IPS-20b (cell line): ENCODE measurements at regions not wholly inside any gene's neighbourhood (a gene's known extent, or its start where the extent isn't known, plus 50 kb on each side); places are given as distances from the start of the nearest gene placed in this dataset.

ENCODE experiments used
- H3K27ac ChIP-seq: one replicate; pipeline ENCODE4 v1.5.1; 2013; ENCODE audit warnings: low read length
- H3K27me3 ChIP-seq: 2 replicates; pipeline ENCODE4 v1.6.1; 2013; ENCODE audit warnings: mild to moderate bottlenecking, low read length, inconsistent platforms; ENCODE audit not compliant: insufficient read depth
- H3K36me3 ChIP-seq: 2 replicates; pipeline ENCODE4 v1.6.1; 2013; ENCODE audit warnings: low read depth, mild to moderate bottlenecking, inconsistent platforms, low read length, moderate library complexity; ENCODE audit not compliant: insufficient read depth
- H3K4me1 ChIP-seq: 2 replicates; pipeline ENCODE4 v1.6.1; 2013; ENCODE audit warnings: mild to moderate bottlenecking, control low read depth, inconsistent platforms, low read length, moderate library complexity; ENCODE audit not compliant: insufficient read depth
- H3K4me3 ChIP-seq: 2 replicates; pipeline ENCODE4 v1.5.1; 2013; ENCODE audit warnings: mild to moderate bottlenecking, low read length, inconsistent platforms
- H3K9ac ChIP-seq: 2 replicates; pipeline ENCODE4 v1.6.1; 2013; ENCODE audit warnings: low read depth, mild to moderate bottlenecking, inconsistent platforms, low read length, moderate library complexity
- H3K9me3 ChIP-seq: 2 replicates; pipeline ENCODE4 v1.6.1; 2013; ENCODE audit warnings: mild to moderate bottlenecking, low read depth, low read length, inconsistent platforms; ENCODE audit not compliant: insufficient read depth

- Histone ChIP-seq H3K4me1 (peaks cover 11% of the 10 kb centered on the region; the same call in 1 of the 2 replicates), H3K9me3 (no peaks in the 10 kb centered on the region), H3K36me3 (no peaks in the 10 kb centered on the region), H3K4me3 (no peak overlapping the region), H3K9ac (no peak overlapping the region), H3K27ac (no peak overlapping the region), H3K27me3 (peaks cover 14% of the 10 kb centered on the region)
These were observed 70.6 kb downstream of the ZIC5 start for GRCh38 chr13:99900960-99901359.

GRCh38 chr13:99898421-99898820 lies 73.1 kb downstream of the ZIC5 start:
- Histone ChIP-seq H3K27ac (no peak overlapping the region), H3K27me3 (peaks cover 38% of the 10 kb centered on the region), H3K36me3 (no peaks in the 10 kb centered on the region), H3K4me3 (no peak overlapping the region), H3K4me1 (no peaks in the 10 kb centered on the region; the same call in 1 of the 2 replicates), H3K9ac (no peak overlapping the region), H3K9me3 (no peaks in the 10 kb centered on the region)

- H3K4me1 ChIP-seq, result peaks cover 9% of the 10 kb centered on the region; the same call in 1 of the 2 replicates
- no peak overlapping the region for H3K9ac ChIP-seq
- H3K27ac ChIP-seq, result no peak overlapping the region
- no peaks in the 10 kb centered on the region for H3K9me3 ChIP-seq
- peaks cover 45% of the 10 kb centered on the region for H3K27me3 ChIP-seq
- no peak overlapping the region for H3K4me3 ChIP-seq
- no peaks in the 10 kb centered on the region for H3K36me3 ChIP-seq
These were observed 74.5 kb downstream of the ZIC5 start for GRCh38 chr13:99897076-99897440.

GRCh38 chr13:99896369-99897075 lies 75.0 kb downstream of the ZIC5 start:
- H3K9me3 ChIP-seq, result no peaks in the 10 kb centered on the region
- H3K36me3 ChIP-seq, result no peaks in the 10 kb centered on the region
- H3K9ac ChIP-seq, result no peak overlapping the region
- peaks cover 14% of the 10 kb centered on the region; the same call in 1 of the 2 replicates for H3K4me1 ChIP-seq
- peaks cover 46% of the 10 kb centered on the region for H3K27me3 ChIP-seq
- no peak overlapping the region for H3K27ac ChIP-seq
- no peak overlapping the region for H3K4me3 ChIP-seq

- Histone ChIP-seq H3K27me3 (peaks cover 54% of the 10 kb centered on the region), H3K4me3 (peak overlapping the region; percentile 53; the same call in 1 of the 2 replicates)
These were observed 75.9 kb downstream of the ZIC5 start for GRCh38 chr13:99895444-99896368.

GRCh38 chr13:99894840-99895443 lies 76.6 kb downstream of the ZIC5 start:
- Histone ChIP-seq H3K4me1 (peaks cover 20% of the 10 kb centered on the region; the same call in 1 of the 2 replicates), H3K36me3 (no peaks in the 10 kb centered on the region), H3K27me3 (peaks cover 54% of the 10 kb centered on the region), H3K9ac (peak overlapping the region; percentile 35; the same call in 1 of the 2 replicates), H3K4me3 (peak overlapping the region; percentile 53; the same call in 1 of the 2 replicates), H3K27ac (no peak overlapping the region), H3K9me3 (no peaks in the 10 kb centered on the region)

More at GRCh38 chr13:99895444-99896368, 75.9 kb downstream of the ZIC5 start:
- Histone ChIP-seq H3K27ac (no peak overlapping the region), H3K36me3 (no peaks in the 10 kb centered on the region), H3K9ac (peak overlapping the region; percentile 35; the same call in 1 of the 2 replicates), H3K9me3 (no peaks in the 10 kb centered on the region), H3K4me1 (peaks cover 20% of the 10 kb centered on the region; the same call in 1 of the 2 replicates)

GRCh38 chr13:99894105-99894839 lies 77.3 kb downstream of the ZIC5 start:
- Histone ChIP-seq H3K9me3 (no peaks in the 10 kb centered on the region), H3K36me3 (no peaks in the 10 kb centered on the region), H3K9ac (no peak overlapping the region), H3K27me3 (peaks cover 54% of the 10 kb centered on the region), H3K4me3 (no peak overlapping the region), H3K4me1 (peaks cover 20% of the 10 kb centered on the region; the same call in 1 of the 2 replicates), H3K27ac (no peak overlapping the region)

- H3K27me3 ChIP-seq, result peaks cover 54% of the 10 kb centered on the region
- no peak overlapping the region for H3K27ac ChIP-seq
- H3K36me3 ChIP-seq, result no peaks in the 10 kb centered on the region
- no peaks in the 10 kb centered on the region for H3K9me3 ChIP-seq
- H3K4me3 ChIP-seq, result no peak overlapping the region
- H3K9ac ChIP-seq, result no peak overlapping the region; the same call in 1 of the 2 replicates
- H3K4me1 ChIP-seq, result peaks cover 20% of the 10 kb centered on the region; the same call in 1 of the 2 replicates
These were observed 78.0 kb downstream of the ZIC5 start for GRCh38 chr13:99893567-99893966.

GRCh38 chr13:99892866-99893504 lies 78.6 kb downstream of the ZIC5 start:
- peak overlapping the region; percentile 20 for H3K27ac ChIP-seq
- peaks cover 20% of the 10 kb centered on the region; the same call in 1 of the 2 replicates for H3K4me1 ChIP-seq
- no peak overlapping the region; the same call in 1 of the 2 replicates for H3K4me3 ChIP-seq
- no peaks in the 10 kb centered on the region for H3K9me3 ChIP-seq
- H3K36me3 ChIP-seq, result no peaks in the 10 kb centered on the region
- H3K9ac ChIP-seq, result peak overlapping the region; percentile 33; the same call in 1 of the 2 replicates
- H3K27me3 ChIP-seq, result peaks cover 54% of the 10 kb centered on the region

- no peaks in the 10 kb centered on the region for H3K9me3 ChIP-seq
- H3K4me1 ChIP-seq, result peaks cover 20% of the 10 kb centered on the region; the same call in 1 of the 2 replicates
- no peaks in the 10 kb centered on the region for H3K36me3 ChIP-seq
- H3K4me3 ChIP-seq, result peak overlapping the region; percentile 30; the same call in 1 of the 2 replicates
- H3K9ac ChIP-seq, result peak overlapping the region; percentile 38; the same call in 1 of the 2 replicates
- peaks cover 52% of the 10 kb centered on the region for H3K27me3 ChIP-seq
- H3K27ac ChIP-seq, result peak overlapping the region; percentile 20
These were observed 79.4 kb downstream of the ZIC5 start for GRCh38 chr13:99892196-99892613.
